ENCODE measurements at regions not wholly inside any gene's neighbourhood (a gene's known extent, or its start where the extent isn't known, plus 50 kb on each side); places are given as distances from the start of the nearest gene placed in this dataset.
"Not testable (repeated sequence)": the region's sequence is repeated elsewhere in the genome, so short reads cannot be mapped to it uniquely, and the experiment has no call there.

- not testable (repeated sequence) for TF ChIP-seq GTF2F1 (IDR thresholded peaks at IDR 0.05; ENCODE audit: low read length); KLF9 (CRISPR knock-in tag; IDR thresholded peaks at IDR 0.05; ENCODE audit: low read depth); SUZ12 (IDR thresholded peaks at IDR 0.05; ENCODE audit: low read depth, low read length); ZBTB14 (CRISPR knock-in tag; IDR thresholded peaks at IDR 0.05); KAT7 (CRISPR knock-in tag; IDR thresholded peaks at IDR 0.05; ENCODE audit: borderline replicate concordance)
Measured at GRCh38 chr13:100762126-100762525, 87.5 kb upstream of the TMTC4 start.
